ENCODE measurements at regions not wholly inside any gene's neighbourhood (a gene's known extent, or its start where the extent isn't known, plus 50 kb on each side); places are given as distances from the start of the nearest gene placed in this dataset.
"Not testable (repeated sequence)": the region's sequence is repeated elsewhere in the genome, so short reads cannot be mapped to it uniquely, and the experiment has no call there.

DNA sequence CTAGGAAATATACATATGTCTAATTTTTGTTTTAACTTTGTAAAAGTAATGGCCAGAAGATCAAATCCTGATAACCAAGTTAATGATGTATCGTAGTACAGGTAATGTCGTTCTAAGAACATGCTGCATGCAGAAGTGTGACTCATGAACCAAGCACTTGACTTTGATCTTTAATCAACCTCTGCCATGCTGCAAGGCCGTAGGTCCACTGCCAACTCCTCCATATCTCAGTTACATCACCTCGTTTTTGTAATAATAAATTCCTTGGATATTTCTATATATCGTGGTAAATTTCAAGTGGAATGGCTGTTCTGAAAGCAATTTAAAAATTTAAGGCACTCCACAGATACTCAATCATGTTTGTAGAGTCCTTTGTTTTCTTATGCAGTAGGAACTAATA is 771.7 kb downstream of the EPHA7 start:
- Histone ChIP-seq H3K27ac (no peak overlapping the region), H3K4me1 (no peaks in the 10 kb centered on the region), H3K4me2 (no peak overlapping the region), H3K9me3 (no peaks in the 10 kb centered on the region), H3K4me3 (no peak overlapping the region)
- no peak for DNase-seq (ENCODE audit: low read depth in 1 of 2, low spot score in 1 of 2)
- TF ChIP-seq RFX5 (IDR thresholded peaks at IDR 0.05) (no peak), HMGXB4 (CRISPR knock-in tag; IDR thresholded peaks at IDR 0.05; ENCODE audit: borderline replicate concordance) (no peak), POLR2A (IDR thresholded peaks at IDR 0.05; ENCODE audit: low read length) (no peak)
- POLR2A ChIA-PET, result no interaction called here
- CTCF ChIA-PET, result no interaction called here
- ATAC-seq, result no peak
- FAIRE-seq, result no peak
- WGBS (ENCODE audit: missing lambda C conversion rate), result 18% methylated on average over 5 of the region's 5 CpGs

DNA sequence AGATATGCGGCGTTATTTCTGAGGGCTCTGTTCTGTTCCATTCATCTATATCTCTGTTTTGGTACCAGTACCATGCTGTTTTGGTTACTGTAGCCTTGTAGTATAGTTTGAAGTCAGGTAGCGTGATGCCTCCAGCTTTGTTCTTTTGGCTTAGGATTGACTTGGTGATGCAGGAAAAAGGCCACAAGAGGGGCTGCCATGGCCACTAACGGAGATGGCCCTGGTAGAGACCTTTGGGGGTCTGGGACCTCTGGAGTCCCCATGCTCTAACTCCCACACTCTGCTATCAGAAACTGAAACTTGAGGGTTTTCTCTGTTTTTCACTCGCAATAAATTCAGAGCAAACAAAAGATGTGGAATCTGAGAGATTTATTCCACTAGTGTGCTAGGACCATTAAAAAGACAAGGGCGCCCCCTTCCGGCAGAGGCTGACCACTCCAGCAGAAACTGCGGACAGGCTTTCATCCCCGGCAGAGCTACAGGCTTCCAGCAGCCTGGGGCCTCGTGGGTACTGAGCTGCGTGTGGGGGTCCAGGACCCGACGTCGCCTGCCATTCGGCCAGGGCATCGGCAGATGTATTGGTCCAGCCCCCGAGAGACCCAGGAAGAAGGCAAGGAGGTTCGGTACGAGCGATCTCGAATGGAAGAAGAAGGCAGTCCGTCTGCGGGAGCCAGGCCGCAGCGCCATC is 775.1 kb downstream of the EPHA7 start:
- ATAC-seq; DNase-seq (ENCODE audit: low read depth in 1 of 2, low spot score in 1 of 2); H3K4me2 ChIP-seq; H3K9me3 ChIP-seq; CTCF ChIA-PET; FAIRE-seq; H3K27ac ChIP-seq; POLR2A ChIA-PET; H3K4me3 ChIP-seq; H3K4me1 ChIP-seq: not testable (repeated sequence)
- WGBS (ENCODE audit: missing lambda C conversion rate), result 52% methylated on average over 25 of the region's 25 CpGs

- TF ChIP-seq POLR2A (IDR thresholded peaks at IDR 0.05; ENCODE audit: low read length), result no peak
- TF ChIP-seq, protein P1, sequence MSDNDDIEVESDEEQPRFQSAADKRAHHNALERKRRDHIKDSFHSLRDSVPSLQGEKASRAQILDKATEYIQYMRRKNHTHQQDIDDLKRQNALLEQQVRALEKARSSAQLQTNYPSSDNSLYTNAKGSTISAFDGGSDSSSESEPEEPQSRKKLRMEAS (IDR thresholded peaks at IDR 0.05), result no peak
- no peak for TF ChIP-seq GATA3 (IDR thresholded peaks at IDR 0.05; ENCODE audit: borderline replicate concordance)
- TF ChIP-seq, protein P2, sequence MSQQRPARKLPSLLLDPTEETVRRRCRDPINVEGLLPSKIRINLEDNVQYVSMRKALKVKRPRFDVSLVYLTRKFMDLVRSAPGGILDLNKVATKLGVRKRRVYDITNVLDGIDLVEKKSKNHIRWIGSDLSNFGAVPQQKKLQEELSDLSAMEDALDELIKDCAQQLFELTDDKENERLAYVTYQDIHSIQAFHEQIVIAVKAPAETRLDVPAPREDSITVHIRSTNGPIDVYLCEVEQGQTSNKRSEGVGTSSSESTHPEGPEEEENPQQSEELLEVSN (IDR thresholded peaks at IDR 0.05; ENCODE audit: borderline replicate concordance, low read depth), result no peak
- no peak for TF ChIP-seq MAFK (IDR thresholded peaks at IDR 0.05; ENCODE audit: partially characterized antibody)
- TF ChIP-seq KDM1A (IDR thresholded peaks at IDR 0.05; ENCODE audit: low read depth), result no peak
- TF ChIP-seq FOXS1 (CRISPR knock-in tag; IDR thresholded peaks at IDR 0.05), result no peak
- TF ChIP-seq, protein P3, sequence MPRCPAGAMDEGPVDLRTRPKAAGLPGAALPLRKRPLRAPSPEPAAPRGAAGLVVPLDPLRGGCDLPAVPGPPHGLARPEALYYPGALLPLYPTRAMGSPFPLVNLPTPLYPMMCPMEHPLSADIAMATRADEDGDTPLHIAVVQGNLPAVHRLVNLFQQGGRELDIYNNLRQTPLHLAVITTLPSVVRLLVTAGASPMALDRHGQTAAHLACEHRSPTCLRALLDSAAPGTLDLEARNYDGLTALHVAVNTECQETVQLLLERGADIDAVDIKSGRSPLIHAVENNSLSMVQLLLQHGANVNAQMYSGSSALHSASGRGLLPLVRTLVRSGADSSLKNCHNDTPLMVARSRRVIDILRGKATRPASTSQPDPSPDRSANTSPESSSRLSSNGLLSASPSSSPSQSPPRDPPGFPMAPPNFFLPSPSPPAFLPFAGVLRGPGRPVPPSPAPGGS (IDR thresholded peaks at IDR 0.05), result no peak
- TF ChIP-seq POLR2AphosphoS2 (conservative IDR thresholded peaks at IDR 0.05; ENCODE audit: low read length), result no peak
- no peak for TF ChIP-seq PBX3 (IDR thresholded peaks at IDR 0.05)
- no peak for TF ChIP-seq TFCP2L1 (CRISPR knock-in tag; IDR thresholded peaks at IDR 0.05)
- no peak for TF ChIP-seq EHMT2 (IDR thresholded peaks at IDR 0.05; ENCODE audit: low read depth)
- ChIA-PET CTCF (no interaction called here), POLR2A (no interaction called here)
- Histone ChIP-seq H3K9me3 (no peaks in the 10 kb centered on the region), H3K4me1 (no peaks in the 10 kb centered on the region), H3K27ac (no peak overlapping the region), H3K4me2 (no peak overlapping the region), H3K4me3 (no peak overlapping the region)
- DNase-seq (ENCODE audit: low read depth in 1 of 2, low spot score in 1 of 2), result no peak
- WGBS (ENCODE audit: missing lambda C conversion rate), result 35% methylated on average over 3 of the region's 3 CpGs
- FAIRE-seq, result no peak
- ATAC-seq, result no peak
Measured at GRCh38 chr6:92635553-92636153, 783.7 kb downstream of the EPHA7 start.

GRCh38 chr6:92634561-92634960 is 784.8 kb downstream of the EPHA7 start:
- H3K9me3 ChIP-seq, result no peaks in the 10 kb centered on the region
- no peak overlapping the region for H3K4me2 ChIP-seq
- TF ChIP-seq EHF (CRISPR knock-in tag; IDR thresholded peaks at IDR 0.05), result no peak
- no peak for TF ChIP-seq CEBPB (IDR thresholded peaks at IDR 0.05)
- no peak for TF ChIP-seq ZC3H11A (IDR thresholded peaks at IDR 0.05)
- TF ChIP-seq FOXS1 (CRISPR knock-in tag; IDR thresholded peaks at IDR 0.05), result no peak
- TF ChIP-seq CHD2 (IDR thresholded peaks at IDR 0.05; ENCODE audit: low read length, partially characterized antibody), result no peak
- no peak for TF ChIP-seq PHF8 (IDR thresholded peaks at IDR 0.05; ENCODE audit: borderline replicate concordance, low read depth)
- H3K4me3 ChIP-seq, result no peak overlapping the region
- 4% methylated on average over 3 of the region's 3 CpGs for WGBS (ENCODE audit: missing lambda C conversion rate)
- H3K4me1 ChIP-seq, result no peaks in the 10 kb centered on the region
- CTCF ChIA-PET, result no interaction called here
- POLR2A ChIA-PET, result no interaction called here
- DNase-seq (ENCODE audit: low read depth in 1 of 2, low spot score in 1 of 2) (no peak), FAIRE-seq (no peak), ATAC-seq (no peak)
- H3K27ac ChIP-seq, result no peak overlapping the region
